ENCODE measurements at regions not wholly inside any gene's neighbourhood (a gene's known extent, or its start where the extent isn't known, plus 50 kb on each side); places are given as distances from the start of the nearest gene placed in this dataset.
"Not testable (repeated sequence)": the region's sequence is repeated elsewhere in the genome, so short reads cannot be mapped to it uniquely, and the experiment has no call there.

DNA sequence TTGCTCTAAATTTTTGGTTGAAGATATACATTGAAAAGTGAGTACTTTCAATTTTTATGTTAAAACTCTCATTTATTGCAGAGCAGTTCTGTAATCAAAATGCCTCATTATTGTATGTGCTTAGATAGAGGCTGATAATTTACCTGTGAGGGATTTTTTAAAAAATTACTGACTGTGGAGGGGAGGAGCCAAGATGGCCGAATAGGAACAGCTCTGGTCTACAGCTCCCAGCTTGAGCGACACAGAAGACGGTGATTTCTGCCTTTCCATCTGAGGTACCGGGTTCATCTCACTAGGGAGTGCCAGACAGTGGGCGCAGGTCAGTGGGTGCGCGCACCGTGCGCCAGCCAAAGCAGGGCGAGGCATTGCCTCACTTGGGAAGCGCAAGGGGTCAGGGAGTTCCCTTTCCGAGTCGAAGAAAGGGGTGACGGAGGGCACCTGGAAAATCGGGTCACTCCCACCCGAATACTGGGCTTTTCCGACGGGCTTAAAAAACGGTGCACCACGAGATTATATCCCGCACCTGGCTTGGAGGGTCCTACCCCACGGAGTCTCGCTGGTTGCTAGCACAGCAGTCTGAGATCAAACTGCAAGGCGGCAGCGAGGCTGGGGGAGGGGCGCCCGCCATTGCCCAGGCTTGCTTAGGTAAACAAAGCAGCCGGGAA lies 89.4 kb downstream of the DDX11 start:
- DNase-seq; H3K36me3 Mint-ChIP-seq (ENCODE audit: low read depth); H3K4me3 Mint-ChIP-seq; H3K4me1 Mint-ChIP-seq; POLR2A ChIA-PET; CTCF ChIA-PET; H3K27me3 Mint-ChIP-seq; intact Hi-C loops (cut with DNase I, micrococcal nuclease); H3K27ac Mint-ChIP-seq; H3K9me3 Mint-ChIP-seq (ENCODE audit: low read depth); ATAC-seq: not testable (repeated sequence)

- CTCF ChIA-PET; H3K27ac Mint-ChIP-seq; DNase-seq; ATAC-seq; H3K4me3 Mint-ChIP-seq; POLR2A ChIA-PET; H3K36me3 Mint-ChIP-seq (ENCODE audit: low read depth); intact Hi-C loops (cut with DNase I, micrococcal nuclease); H3K4me1 Mint-ChIP-seq; H3K27me3 Mint-ChIP-seq; H3K9me3 Mint-ChIP-seq (ENCODE audit: low read depth): not testable (repeated sequence)
Measured at GRCh38 chr12:31174293-31174692, 100.6 kb downstream of the DDX11 start.

- CTCF ChIA-PET; H3K4me1 Mint-ChIP-seq; H3K27ac Mint-ChIP-seq; H3K9me3 Mint-ChIP-seq (ENCODE audit: low read depth); POLR2A ChIA-PET; ATAC-seq; intact Hi-C loops (cut with DNase I, micrococcal nuclease); DNase-seq; H3K27me3 Mint-ChIP-seq; H3K4me3 Mint-ChIP-seq; H3K36me3 Mint-ChIP-seq (ENCODE audit: low read depth): not testable (repeated sequence)
Measured at GRCh38 chr12:31177514-31177913, 103.9 kb downstream of the DDX11 start.

- H3K27me3 Mint-ChIP-seq; H3K4me3 Mint-ChIP-seq; DNase-seq; CTCF ChIA-PET; POLR2A ChIA-PET; H3K36me3 Mint-ChIP-seq (ENCODE audit: low read depth); intact Hi-C loops (cut with DNase I, micrococcal nuclease); H3K9me3 Mint-ChIP-seq (ENCODE audit: low read depth); H3K4me1 Mint-ChIP-seq; ATAC-seq; H3K27ac Mint-ChIP-seq: not testable (repeated sequence)
Measured at GRCh38 chr12:31178875-31179274, 105.2 kb downstream of the DDX11 start.

- POLR2A ChIA-PET; H3K27ac Mint-ChIP-seq; CTCF ChIA-PET; H3K36me3 Mint-ChIP-seq (ENCODE audit: low read depth); H3K27me3 Mint-ChIP-seq; H3K4me1 Mint-ChIP-seq; H3K4me3 Mint-ChIP-seq; H3K9me3 Mint-ChIP-seq (ENCODE audit: low read depth); intact Hi-C loops (cut with DNase I, micrococcal nuclease); DNase-seq; ATAC-seq: not testable (repeated sequence)
Measured at GRCh38 chr12:31179627-31180237, 106.1 kb downstream of the DDX11 start.

GRCh38 chr12:31182571-31182970 lies 108.9 kb downstream of the DDX11 start:
- H3K36me3 Mint-ChIP-seq (ENCODE audit: low read depth); DNase-seq; H3K4me1 Mint-ChIP-seq; H3K27ac Mint-ChIP-seq; ATAC-seq; H3K4me3 Mint-ChIP-seq; H3K9me3 Mint-ChIP-seq (ENCODE audit: low read depth); CTCF ChIA-PET; intact Hi-C loops (cut with DNase I, micrococcal nuclease); POLR2A ChIA-PET; H3K27me3 Mint-ChIP-seq: not testable (repeated sequence)

DNA sequence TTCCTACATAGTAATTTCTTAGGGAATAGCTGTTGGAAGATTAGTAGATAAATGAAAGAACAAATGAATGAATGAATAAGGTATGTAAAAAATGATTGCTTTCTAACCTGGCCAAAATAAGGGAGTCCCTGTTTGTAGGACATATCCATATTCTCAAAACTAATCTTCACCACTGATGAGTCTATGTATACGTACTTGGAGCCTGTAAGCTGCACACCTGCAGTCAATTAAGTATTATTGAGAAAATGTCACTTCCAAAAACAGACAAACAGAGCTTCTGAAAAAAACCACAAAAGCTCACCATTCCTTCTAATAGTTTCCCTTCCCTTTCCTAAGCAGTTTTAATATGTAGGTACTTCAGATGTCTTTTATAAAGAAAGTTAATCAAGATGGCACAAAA lies 109.4 kb downstream of the DDX11 start:
- H3K27me3 Mint-ChIP-seq; H3K4me1 Mint-ChIP-seq; H3K9me3 Mint-ChIP-seq (ENCODE audit: low read depth); POLR2A ChIA-PET; ATAC-seq; H3K36me3 Mint-ChIP-seq (ENCODE audit: low read depth); intact Hi-C loops (cut with DNase I, micrococcal nuclease); DNase-seq; H3K27ac Mint-ChIP-seq; H3K4me3 Mint-ChIP-seq; CTCF ChIA-PET: not testable (repeated sequence)

DNA sequence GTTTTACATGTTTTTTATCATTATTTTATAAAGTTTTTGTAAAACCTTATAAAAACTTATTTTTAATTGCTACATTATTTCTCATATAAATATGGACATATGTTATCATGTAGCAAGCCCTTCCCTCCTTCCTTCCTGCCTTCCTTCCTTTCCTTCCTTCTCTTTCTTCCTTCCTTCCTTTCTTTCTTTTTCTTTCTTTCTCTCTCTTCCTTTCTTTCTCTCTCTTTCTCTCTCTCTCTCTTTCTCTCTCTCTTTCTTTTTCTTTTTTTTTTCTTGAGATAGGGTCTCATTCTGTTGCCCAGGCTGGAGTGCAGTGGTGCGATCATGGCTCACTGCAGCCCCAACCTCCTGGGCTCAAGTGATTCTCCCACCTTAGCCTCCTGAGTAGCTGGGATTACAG lies 110.2 kb downstream of the DDX11 start:
- H3K4me3 Mint-ChIP-seq; intact Hi-C loops (cut with DNase I, micrococcal nuclease); ATAC-seq; POLR2A ChIA-PET; H3K27me3 Mint-ChIP-seq; H3K9me3 Mint-ChIP-seq (ENCODE audit: low read depth); H3K36me3 Mint-ChIP-seq (ENCODE audit: low read depth); DNase-seq; CTCF ChIA-PET; H3K4me1 Mint-ChIP-seq; H3K27ac Mint-ChIP-seq: not testable (repeated sequence)

DNA sequence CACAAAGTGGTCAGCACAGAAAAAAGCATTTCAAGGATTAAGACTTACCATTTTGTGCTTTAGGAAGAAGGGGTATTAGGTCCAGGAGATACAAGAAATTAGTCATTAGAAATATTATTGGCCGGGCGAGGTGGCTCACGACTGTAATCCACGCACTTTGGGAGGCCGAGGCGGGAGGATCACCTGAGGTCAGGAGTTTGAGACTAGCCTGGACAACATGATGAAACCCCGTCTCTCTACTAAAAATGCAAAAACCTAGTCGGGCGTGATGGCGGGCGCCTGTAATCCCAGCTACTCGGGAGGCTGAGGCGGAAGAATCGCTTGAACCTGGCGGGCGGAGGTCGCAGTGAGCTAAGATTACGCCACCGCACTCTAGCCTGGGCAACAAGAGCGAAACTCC lies 111.0 kb downstream of the DDX11 start:
- H3K4me1 Mint-ChIP-seq; DNase-seq; ATAC-seq; POLR2A ChIA-PET; CTCF ChIA-PET; H3K27ac Mint-ChIP-seq; H3K27me3 Mint-ChIP-seq; H3K4me3 Mint-ChIP-seq; H3K36me3 Mint-ChIP-seq (ENCODE audit: low read depth); H3K9me3 Mint-ChIP-seq (ENCODE audit: low read depth); intact Hi-C loops (cut with DNase I, micrococcal nuclease): not testable (repeated sequence)

DNA sequence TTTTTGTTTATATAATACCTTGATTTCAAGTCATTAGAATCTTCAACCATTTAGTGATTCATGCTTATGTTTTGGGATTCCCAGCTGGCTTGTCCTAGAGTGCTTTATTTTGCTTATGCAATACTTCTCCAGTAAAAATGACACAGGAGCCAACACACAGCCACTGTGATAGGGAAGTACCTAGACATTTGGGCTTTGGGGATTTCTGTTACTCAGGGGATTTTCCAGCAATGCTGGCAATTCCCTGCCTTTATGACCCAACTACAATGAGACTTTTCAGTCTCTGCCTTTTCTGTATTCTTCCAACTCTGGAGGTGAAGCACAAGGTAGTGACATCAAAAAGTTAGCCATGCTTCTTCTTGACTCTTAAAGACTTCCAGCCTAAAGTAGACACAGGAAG lies 119.0 kb downstream of the DDX11 start:
- H3K27ac Mint-ChIP-seq; H3K27me3 Mint-ChIP-seq; H3K4me1 Mint-ChIP-seq; H3K36me3 Mint-ChIP-seq (ENCODE audit: low read depth); POLR2A ChIA-PET; DNase-seq; intact Hi-C loops (cut with DNase I, micrococcal nuclease); H3K4me3 Mint-ChIP-seq; CTCF ChIA-PET; H3K9me3 Mint-ChIP-seq (ENCODE audit: low read depth): not testable (repeated sequence)
- ATAC-seq: peak; percentile 16

- H3K4me1 Mint-ChIP-seq; H3K4me3 Mint-ChIP-seq; H3K27me3 Mint-ChIP-seq; DNase-seq; ATAC-seq; H3K27ac Mint-ChIP-seq; intact Hi-C loops (cut with DNase I, micrococcal nuclease); POLR2A ChIA-PET; H3K36me3 Mint-ChIP-seq (ENCODE audit: low read depth); H3K9me3 Mint-ChIP-seq (ENCODE audit: low read depth); CTCF ChIA-PET: not testable (repeated sequence)
Measured at GRCh38 chr12:31195620-31196019, 122.0 kb downstream of the DDX11 start.

DNA sequence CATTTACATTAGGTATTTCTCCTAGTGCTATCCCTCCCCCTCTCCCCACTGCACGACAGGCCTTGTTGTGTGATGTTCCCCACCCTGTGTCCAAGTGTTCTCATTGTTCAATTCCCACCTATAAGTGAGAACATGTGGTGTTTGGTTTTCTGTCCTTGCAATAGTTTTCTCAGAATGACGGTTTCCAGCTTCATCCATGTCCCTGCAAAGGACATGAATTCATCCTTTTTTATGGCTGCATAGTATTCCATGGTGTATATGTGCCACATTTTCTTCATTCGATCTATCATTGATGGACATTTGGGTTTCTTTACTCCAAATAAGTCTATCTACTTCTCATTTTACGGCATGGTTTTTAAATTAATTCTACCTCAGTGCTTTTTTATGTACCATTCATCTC lies 125.8 kb downstream of the DDX11 start:
- ATAC-seq; intact Hi-C loops (cut with DNase I, micrococcal nuclease); H3K36me3 Mint-ChIP-seq (ENCODE audit: low read depth); POLR2A ChIA-PET; CTCF ChIA-PET; DNase-seq; H3K4me3 Mint-ChIP-seq; H3K4me1 Mint-ChIP-seq; H3K9me3 Mint-ChIP-seq (ENCODE audit: low read depth); H3K27ac Mint-ChIP-seq: not testable (repeated sequence)
- peaks cover 15% of the 10 kb centered on the region for H3K27me3 Mint-ChIP-seq
